SK-N-SH (cell line): ENCODE measurements at regions not wholly inside any gene's neighbourhood (a gene's known extent, or its start where the extent isn't known, plus 50 kb on each side); places are given as distances from the start of the nearest gene placed in this dataset.

Experiments
- CTCF ChIA-PET: fragments of 300-600, 350-600 bp; formaldehyde crosslinking; extraction: SDS; loops from one replicate; lab custom pipeline; 2021; lab: Yijun Ruan, JAX
- POLR2A ChIA-PET: fragments of 350-600 bp; sonication (Branson Sonifier 250); formaldehyde crosslinking; extraction: SDS; loops from one replicate; lab custom pipeline; 2020; ENCODE audit warnings: antibody characterized with exemption, inconsistent platforms; lab: Yijun Ruan, JAX
- DNase-seq: peaks from one replicate; pipeline ENCODE4 v3.0.0; 2012
- H2AFZ ChIP-seq: fragments of 200-600 bp; sonication (generic); 2 replicates; pipeline ENCODE4 v1.8.1; 2016; ENCODE audit warnings: antibody characterized with exemption, mild to moderate bottlenecking, low read depth
- H3F3A ChIP-seq: fragments of 200-600 bp; sonication (generic); replicated peaks from 2 replicates; pipeline ENCODE3; 2016; ENCODE audit warnings: antibody characterized with exemption, mild to moderate bottlenecking; ENCODE audit not compliant: insufficient read depth
- H3K27ac ChIP-seq, 2 experiments: fragments of 200-500 bp in 1 of 2; fragments of 200-600 bp in 1 of 2; sonication (Bioruptor generic) in 1 of 2; sonication (generic), shearing (Covaris generic) in 1 of 2; 2 replicates each; pipeline versions ENCODE4 v1.5.1 to v1.6.1; 2014 to 2016; ENCODE audit warnings: low read depth in 2 of 2, inconsistent platforms in 1 of 2, low read length in 1 of 2, mild to moderate bottlenecking in 1 of 2, mixed read lengths in 1 of 2
- H3K27me3 ChIP-seq: fragments of 200-600 bp; sonication (generic), shearing (Covaris generic); 2 replicates; pipeline ENCODE4 v1.6.1; 2016; ENCODE audit warnings: mixed run types; ENCODE audit not compliant: insufficient read depth
- H3K36me3 ChIP-seq, 2 experiments: fragments of 200-500 bp in 1 of 2; fragments of 200-600 bp in 1 of 2; sonication (Bioruptor generic) in 1 of 2; sonication (generic) in 1 of 2; replicated peaks in 1 of 2; 2 replicates each; pipeline versions ENCODE3 to v1.5.1; 2014 to 2016; ENCODE audit warnings: low read length in 1 of 2, mild to moderate bottlenecking in 1 of 2; ENCODE audit not compliant: insufficient read depth in 2 of 2, control insufficient read depth in 1 of 2
- H3K4me1 ChIP-seq, 2 experiments: fragments of 200-500 bp in 1 of 2; fragments of 200-600 bp in 1 of 2; sonication (Bioruptor generic) in 1 of 2; sonication (generic), shearing (Covaris generic) in 1 of 2; 2 replicates each; pipeline versions ENCODE4 v1.5.1 to v1.6.1; 2014 to 2016; ENCODE audit warnings: low read depth in 1 of 2, low read length in 1 of 2, mixed run types in 1 of 2; ENCODE audit not compliant: insufficient read depth in 2 of 2, control insufficient read depth in 1 of 2
- H3K4me2 ChIP-seq: fragments of 200-600 bp; sonication (generic), shearing (Covaris generic); 2 replicates; pipeline ENCODE4 v1.6.1; 2017; ENCODE audit warnings: mixed run types
- H3K4me3 ChIP-seq, 2 experiments: fragments of 200-500 bp in 1 of 2; fragments of 200-600 bp in 1 of 2; sonication (Bioruptor generic) in 1 of 2; sonication (generic), shearing (Covaris generic) in 1 of 2; 2 replicates each; pipeline versions ENCODE4 v1.5.1 to v1.8.1; 2014 to 2016; ENCODE audit warnings: low read depth in 2 of 2, inconsistent platforms in 1 of 2, low read length in 1 of 2, mild to moderate bottlenecking in 1 of 2, mixed read lengths in 1 of 2, moderate library complexity in 1 of 2
- H3K79me2 ChIP-seq: fragments of 200-600 bp; sonication (generic); 2 replicates; pipeline ENCODE4 v1.8.1; 2017; ENCODE audit warnings: mild to moderate bottlenecking; ENCODE audit not compliant: insufficient read depth
- H3K9ac ChIP-seq: fragments of 200-600 bp; sonication (generic); 2 replicates; pipeline ENCODE4 v1.6.1; 2017; ENCODE audit warnings: mixed run types
- H3K9me2 ChIP-seq: fragments of 200-600 bp; sonication (generic); 2 replicates; pipeline ENCODE4 v1.6.1; 2017; ENCODE audit warnings: mixed run types
- H3K9me3 ChIP-seq: fragments of 200-600 bp; sonication (generic); 2 replicates; pipeline ENCODE4 v1.6.1; 2017; ENCODE audit warnings: mixed run types, mild to moderate bottlenecking, moderate library complexity
- H4K20me1 ChIP-seq: fragments of 200-600 bp; sonication (generic); 2 replicates; pipeline ENCODE4 v1.6.1; 2017; ENCODE audit warnings: mild to moderate bottlenecking, mixed run types; ENCODE audit not compliant: insufficient read depth
- CHD2 ChIP-seq: fragments of 150-350 bp; IDR thresholded peaks from 2 replicates; pipeline ENCODE4 v1.6.1; 2018; ENCODE audit warnings: low read length; ENCODE audit not compliant: partially characterized antibody
- ELF1 ChIP-seq: IDR thresholded peaks from 2 replicates; pipeline ENCODE4 v1.4.0; 2012
- EP300 ChIP-seq, 2 experiments: IDR thresholded peaks; 2 replicates each; pipeline versions ENCODE4 v1.4.0 to v1.6.1; 2012; ENCODE audit warnings: borderline replicate concordance in 1 of 2, low read depth in 1 of 2, low read length in 1 of 2
- EZH2phosphoT487 ChIP-seq: fragments of 200-600 bp; sonication (generic); IDR thresholded peaks from 2 replicates; pipeline ENCODE4 v1.6.1; 2017; ENCODE audit warnings: low read depth, mixed run types, mild to moderate bottlenecking, antibody characterized with exemption, moderate library complexity, borderline replicate concordance
- FOXJ3 ChIP-seq: sonication (generic); formaldehyde crosslinking; IDR thresholded peaks from 2 replicates; pipeline ENCODE4 v1.5.1; 2020; ENCODE audit warnings: mild to moderate bottlenecking, missing genetic modification reagents
- GATA2 ChIP-seq: sonication (generic); formaldehyde crosslinking; IDR thresholded peaks from 2 replicates; pipeline ENCODE4 v1.5.0; 2020; ENCODE audit warnings: mild to moderate bottlenecking, missing genetic modification reagents
- JUND ChIP-seq: IDR thresholded peaks from 2 replicates; pipeline ENCODE4 v1.4.0; 2012
- MXI1 ChIP-seq: IDR thresholded peaks from 2 replicates; pipeline ENCODE4 v1.6.1; 2012; ENCODE audit warnings: mild to moderate bottlenecking, low read depth, low read length, improper control_type of control experiment
- RCOR1 ChIP-seq: fragments of 150-350 bp; IDR thresholded peaks from 2 replicates; pipeline ENCODE4 v1.6.1; 2017; ENCODE audit warnings: antibody characterized with exemption, low read length
- RXRA ChIP-seq: IDR thresholded peaks from 2 replicates; pipeline ENCODE4 v1.4.0; 2012; ENCODE audit warnings: low read depth, mild to moderate bottlenecking, borderline replicate concordance
- SIN3A ChIP-seq: IDR thresholded peaks from 2 replicates; pipeline ENCODE4 v1.6.1; 2012; ENCODE audit warnings: low read depth, mild to moderate bottlenecking, low read length, moderate library complexity, borderline replicate concordance
- SMC3 ChIP-seq: IDR thresholded peaks from 2 replicates; pipeline ENCODE4 v1.6.1; 2012; ENCODE audit warnings: low read depth, low read length, improper control_type of control experiment
- TEAD4 ChIP-seq: IDR thresholded peaks from 2 replicates; pipeline ENCODE4 v1.4.0; 2012; ENCODE audit warnings: mild to moderate bottlenecking, borderline replicate concordance; ENCODE audit not compliant: insufficient read depth
- WGBS: methylation state at CpG from one replicate; pipeline ENCODE4 v1.1.6; 2017; ENCODE audit warnings: low lambda C conversion rate; 5-methylcytosine and 5-hydroxymethylcytosine counted together
- TF ChIP-seq, protein P1 (sequence below): fragments of 200-600 bp; sonication (generic); IDR thresholded peaks from 2 replicates; pipeline ENCODE4 v1.6.1; 2017; ENCODE audit warnings: antibody characterized with exemption, mild to moderate bottlenecking, moderate library complexity
- TF ChIP-seq, protein P2 (sequence below): IDR thresholded peaks from 2 replicates; pipeline ENCODE4 v1.4.0; 2012; ENCODE audit warnings: low read depth
- TF ChIP-seq, protein P3 (sequence below): IDR thresholded peaks from 2 replicates; pipeline ENCODE4; 2012
- TF ChIP-seq, protein P4 (sequence below): fragments of 150-350 bp; IDR thresholded peaks from 2 replicates; pipeline ENCODE4 v1.6.1; 2017; ENCODE audit warnings: antibody characterized with exemption, low read length, low read depth, borderline replicate concordance
- TF ChIP-seq, protein P5 (sequence below): IDR thresholded peaks from 2 replicates; pipeline ENCODE4 v1.4.0; 2012; ENCODE audit warnings: low read depth, borderline replicate concordance

DNA sequence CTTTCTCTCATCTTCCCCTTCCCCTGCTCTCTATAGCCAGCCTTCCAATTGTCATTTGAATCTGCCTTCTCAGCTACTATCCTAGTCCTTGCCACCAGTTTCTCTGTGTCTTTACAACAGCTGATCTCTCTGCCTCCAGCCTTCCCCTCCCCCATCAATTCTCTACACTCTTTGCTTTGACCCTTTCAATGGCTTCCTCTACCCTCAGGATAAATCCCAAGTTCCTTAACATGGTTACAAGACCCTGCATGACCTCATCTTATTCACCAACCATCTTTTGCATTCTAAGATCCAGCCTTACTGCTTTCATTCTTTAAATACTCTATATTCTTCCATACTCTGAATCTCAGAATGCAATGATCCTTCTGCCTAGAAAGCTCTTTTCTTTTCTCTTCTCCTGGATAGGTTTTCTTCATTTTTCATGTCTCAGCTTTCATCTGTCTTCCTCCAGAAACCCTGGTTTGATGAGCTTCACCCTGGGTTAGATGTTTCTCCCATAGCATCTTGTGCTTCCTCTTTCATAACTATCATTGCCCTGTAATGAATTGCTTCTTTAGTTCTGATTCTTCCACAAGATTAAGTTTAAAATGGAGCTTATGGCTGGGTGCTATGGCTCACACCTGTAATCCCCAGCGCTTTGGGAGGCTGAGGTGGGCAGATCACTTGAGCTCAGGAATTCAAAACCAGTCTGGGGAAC is 58.6 kb upstream of the ZSWIM6 start:
- 89% methylated on average over 1 of the region's 1 CpG for WGBS
- POLR2A ChIA-PET: no interaction called here
- Histone ChIP-seq H3K9ac (no peak overlapping the region), H4K20me1 (no peaks in the 10 kb centered on the region), H3K36me3 (no peaks in the 10 kb centered on the region), H2AFZ (no peak overlapping the region), H3K79me2 (no peaks in the 10 kb centered on the region), H3K9me2 (no peaks in the 10 kb centered on the region), H3K4me1 (peaks cover 0 to 10% of the 10 kb centered on the region in 2 experiments; a peak in 1 of 4 replicates), H3K27me3 (no peaks in the 10 kb centered on the region), H3F3A (no peaks in the 10 kb centered on the region), H3K27ac (no peak overlapping the region), H3K4me2 (no peak overlapping the region), H3K9me3 (no peaks in the 10 kb centered on the region), H3K4me3 (no peak overlapping the region)
- CTCF ChIA-PET: interaction anchor here (0.7 to 0.9 kb wide), 2 partner anchors 15 to 17 kb away, joined by 3 read pairs; no protein-coding TSS in a partner anchor
- no peak for DNase-seq
- TF ChIP-seq, protein P1, sequence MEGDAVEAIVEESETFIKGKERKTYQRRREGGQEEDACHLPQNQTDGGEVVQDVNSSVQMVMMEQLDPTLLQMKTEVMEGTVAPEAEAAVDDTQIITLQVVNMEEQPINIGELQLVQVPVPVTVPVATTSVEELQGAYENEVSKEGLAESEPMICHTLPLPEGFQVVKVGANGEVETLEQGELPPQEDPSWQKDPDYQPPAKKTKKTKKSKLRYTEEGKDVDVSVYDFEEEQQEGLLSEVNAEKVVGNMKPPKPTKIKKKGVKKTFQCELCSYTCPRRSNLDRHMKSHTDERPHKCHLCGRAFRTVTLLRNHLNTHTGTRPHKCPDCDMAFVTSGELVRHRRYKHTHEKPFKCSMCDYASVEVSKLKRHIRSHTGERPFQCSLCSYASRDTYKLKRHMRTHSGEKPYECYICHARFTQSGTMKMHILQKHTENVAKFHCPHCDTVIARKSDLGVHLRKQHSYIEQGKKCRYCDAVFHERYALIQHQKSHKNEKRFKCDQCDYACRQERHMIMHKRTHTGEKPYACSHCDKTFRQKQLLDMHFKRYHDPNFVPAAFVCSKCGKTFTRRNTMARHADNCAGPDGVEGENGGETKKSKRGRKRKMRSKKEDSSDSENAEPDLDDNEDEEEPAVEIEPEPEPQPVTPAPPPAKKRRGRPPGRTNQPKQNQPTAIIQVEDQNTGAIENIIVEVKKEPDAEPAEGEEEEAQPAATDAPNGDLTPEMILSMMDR: no peak
- TF ChIP-seq MXI1 (no peak), ELF1 (no peak), SMC3 (no peak), EP300 (IDR thresholded peaks at IDR 0.05; ENCODE audit: borderline replicate concordance in 1 of 2, low read depth in 1 of 2, low read length in 1 of 2) (no peak), SIN3A (no peak), EZH2phosphoT487 (no peak), GATA2 (CRISPR knock-in tag) (no peak)
- TF ChIP-seq, protein P2, sequence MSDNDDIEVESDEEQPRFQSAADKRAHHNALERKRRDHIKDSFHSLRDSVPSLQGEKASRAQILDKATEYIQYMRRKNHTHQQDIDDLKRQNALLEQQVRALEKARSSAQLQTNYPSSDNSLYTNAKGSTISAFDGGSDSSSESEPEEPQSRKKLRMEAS: no peak
- TF ChIP-seq, protein P3, sequence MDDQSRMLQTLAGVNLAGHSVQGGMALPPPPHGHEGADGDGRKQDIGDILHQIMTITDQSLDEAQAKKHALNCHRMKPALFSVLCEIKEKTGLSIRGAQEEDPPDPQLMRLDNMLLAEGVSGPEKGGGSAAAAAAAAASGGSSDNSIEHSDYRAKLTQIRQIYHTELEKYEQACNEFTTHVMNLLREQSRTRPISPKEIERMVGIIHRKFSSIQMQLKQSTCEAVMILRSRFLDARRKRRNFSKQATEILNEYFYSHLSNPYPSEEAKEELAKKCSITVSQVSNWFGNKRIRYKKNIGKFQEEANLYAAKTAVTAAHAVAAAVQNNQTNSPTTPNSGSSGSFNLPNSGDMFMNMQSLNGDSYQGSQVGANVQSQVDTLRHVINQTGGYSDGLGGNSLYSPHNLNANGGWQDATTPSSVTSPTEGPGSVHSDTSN: no peak

DNA sequence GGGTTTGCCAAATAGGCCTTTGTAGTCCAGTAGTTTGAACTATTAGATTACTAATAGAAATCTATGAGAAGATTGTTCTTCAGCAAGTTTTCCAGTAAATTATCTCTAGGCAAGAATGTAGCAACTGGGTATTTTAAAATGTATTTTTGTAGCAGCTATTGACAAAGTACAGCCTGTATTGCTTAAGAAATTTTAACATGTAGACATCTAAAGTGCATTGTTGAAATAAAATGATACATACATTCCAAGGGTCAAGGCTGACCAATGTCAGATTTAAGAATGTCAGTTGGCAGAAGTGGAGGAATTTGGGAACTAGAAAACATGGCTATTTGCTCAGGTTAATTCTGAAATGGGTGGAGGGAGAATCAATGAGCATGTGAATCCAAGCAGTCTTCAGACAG is 57.5 kb upstream of the ZSWIM6 start:
- ChIA-PET POLR2A (no interaction called here), CTCF (no interaction called here)
- Histone ChIP-seq H3F3A (no peaks in the 10 kb centered on the region), H3K4me3 (no peak overlapping the region), H2AFZ (peak overlapping the region; percentile 37; the same call in 1 of the 2 replicates), H3K4me2 (no peak overlapping the region), H3K79me2 (no peaks in the 10 kb centered on the region), H3K9ac (no peak overlapping the region), H3K9me2 (no peaks in the 10 kb centered on the region), H3K9me3 (no peaks in the 10 kb centered on the region), H3K4me1 (peaks cover 0 to 11% of the 10 kb centered on the region in 2 experiments; a peak in 1 of 4 replicates), H3K27me3 (no peaks in the 10 kb centered on the region), H3K27ac (no peak overlapping the region), H3K36me3 (no peaks in the 10 kb centered on the region), H4K20me1 (no peaks in the 10 kb centered on the region)
- DNase-seq: no peak
- TF ChIP-seq RXRA (no peak), TEAD4 (no peak), CHD2 (no peak), RCOR1 (no peak), SIN3A (no peak), FOXJ3 (CRISPR knock-in tag) (no peak), ELF1 (no peak), JUND (no peak)
- TF ChIP-seq, protein P3: no peak
- TF ChIP-seq, protein P4, sequence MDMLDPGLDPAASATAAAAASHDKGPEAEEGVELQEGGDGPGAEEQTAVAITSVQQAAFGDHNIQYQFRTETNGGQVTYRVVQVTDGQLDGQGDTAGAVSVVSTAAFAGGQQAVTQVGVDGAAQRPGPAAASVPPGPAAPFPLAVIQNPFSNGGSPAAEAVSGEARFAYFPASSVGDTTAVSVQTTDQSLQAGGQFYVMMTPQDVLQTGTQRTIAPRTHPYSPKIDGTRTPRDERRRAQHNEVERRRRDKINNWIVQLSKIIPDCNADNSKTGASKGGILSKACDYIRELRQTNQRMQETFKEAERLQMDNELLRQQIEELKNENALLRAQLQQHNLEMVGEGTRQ: no peak
- TF ChIP-seq, protein P5, sequence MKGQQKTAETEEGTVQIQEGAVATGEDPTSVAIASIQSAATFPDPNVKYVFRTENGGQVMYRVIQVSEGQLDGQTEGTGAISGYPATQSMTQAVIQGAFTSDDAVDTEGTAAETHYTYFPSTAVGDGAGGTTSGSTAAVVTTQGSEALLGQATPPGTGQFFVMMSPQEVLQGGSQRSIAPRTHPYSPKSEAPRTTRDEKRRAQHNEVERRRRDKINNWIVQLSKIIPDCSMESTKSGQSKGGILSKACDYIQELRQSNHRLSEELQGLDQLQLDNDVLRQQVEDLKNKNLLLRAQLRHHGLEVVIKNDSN: no peak
- TF ChIP-seq, protein P2: no peak
